RCC 7860 (cell line): ENCODE measurements at regions not wholly inside any gene's neighbourhood (a gene's known extent, or its start where the extent isn't known, plus 50 kb on each side); places are given as distances from the start of the nearest gene placed in this dataset.
"Not testable (repeated sequence)": the region's sequence is repeated elsewhere in the genome, so short reads cannot be mapped to it uniquely, and the experiment has no call there.

Experiments
- DNase-seq: peaks from one replicate; pipeline ENCODE4 v3.0.0-alpha.2; 2015; ENCODE audit warnings: low spot score
- FAIRE-seq: peaks from 2 replicates; lab custom pipeline; 2012; peaks lifted over from hg19 to GRCh38; lab: Jason Lieb, UNC

DNA sequence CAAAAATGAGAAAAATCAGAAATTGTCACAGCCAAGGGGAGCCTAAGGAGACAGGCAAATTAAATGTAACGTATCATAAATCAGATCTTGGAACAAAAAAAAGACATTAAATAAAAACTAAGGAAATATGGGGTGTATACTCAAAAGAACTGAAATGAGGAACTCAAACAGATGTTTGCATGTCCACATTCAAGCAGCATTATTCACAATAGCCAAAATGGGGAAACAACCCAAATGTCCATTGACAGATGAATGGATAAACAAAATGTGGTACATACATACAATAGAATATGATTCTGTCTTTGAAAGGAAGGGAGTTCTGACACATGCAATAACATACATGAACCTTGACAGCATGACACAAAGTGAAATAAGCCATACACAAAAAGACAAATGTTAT, 155.8 kb upstream of the KLF7 start:
- DNase-seq (no peak), FAIRE-seq (no peak)

DNA sequence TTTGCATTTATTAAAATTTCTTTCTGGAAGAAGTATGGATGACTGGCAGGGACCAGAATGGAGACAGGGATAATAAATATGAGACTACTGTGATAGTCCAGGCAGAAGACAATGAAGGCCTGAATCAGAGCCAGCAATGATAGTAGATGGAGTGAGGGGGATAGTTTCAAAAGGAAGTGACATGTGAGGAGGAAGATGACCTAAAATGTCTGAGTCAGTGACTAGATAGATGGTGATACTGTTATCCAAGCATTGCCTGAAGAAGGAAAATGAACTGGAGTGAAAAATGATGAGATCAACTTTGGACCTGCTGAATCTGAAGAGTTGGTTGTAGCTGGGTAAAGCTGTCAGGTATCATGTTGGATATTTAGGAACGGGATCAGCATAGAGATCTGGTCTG, 158.3 kb upstream of the KLF7 start:
- FAIRE-seq = no peak

GRCh38 chr2:207327513-207327912, 161.8 kb upstream of the KLF7 start:
- FAIRE-seq = no peak

More for the DNA sequence above, 158.3 kb upstream of the KLF7 start:
- DNase-seq = no peak

DNA sequence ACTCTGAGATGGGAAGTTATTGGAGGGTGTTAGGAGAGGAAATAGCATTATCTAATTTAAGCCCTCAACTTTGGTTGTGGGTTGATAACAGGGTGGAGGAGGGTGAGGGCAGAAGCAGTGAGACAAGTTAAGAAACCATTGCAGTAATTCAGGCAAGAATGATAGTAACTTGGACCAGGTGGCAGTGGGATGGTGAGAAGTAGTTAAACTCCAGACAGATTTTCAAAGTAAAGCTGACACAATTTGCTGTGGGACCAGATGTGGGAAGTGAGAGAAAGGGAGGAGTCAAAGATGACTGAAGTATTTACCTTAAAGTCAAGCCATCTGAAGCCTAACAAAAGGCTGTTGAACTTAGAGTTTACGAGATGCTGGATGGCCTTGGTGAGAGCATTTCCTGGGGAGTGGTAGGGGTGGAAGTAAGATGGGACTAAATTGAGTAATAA, 163.2 kb upstream of the KLF7 start:
- DNase-seq (no peak), FAIRE-seq (no peak)

More at GRCh38 chr2:207327513-207327912, 161.8 kb upstream of the KLF7 start:
- no peak for DNase-seq

- peak; percentile 96 for DNase-seq
- FAIRE-seq = peak; percentile 93
Measured at GRCh38 chr2:207330912-207331311, 165.2 kb upstream of the KLF7 start.

- no peak for FAIRE-seq
- DNase-seq = no peak
Measured at GRCh38 chr2:207331674-207332073, 165.9 kb upstream of the KLF7 start.

DNA sequence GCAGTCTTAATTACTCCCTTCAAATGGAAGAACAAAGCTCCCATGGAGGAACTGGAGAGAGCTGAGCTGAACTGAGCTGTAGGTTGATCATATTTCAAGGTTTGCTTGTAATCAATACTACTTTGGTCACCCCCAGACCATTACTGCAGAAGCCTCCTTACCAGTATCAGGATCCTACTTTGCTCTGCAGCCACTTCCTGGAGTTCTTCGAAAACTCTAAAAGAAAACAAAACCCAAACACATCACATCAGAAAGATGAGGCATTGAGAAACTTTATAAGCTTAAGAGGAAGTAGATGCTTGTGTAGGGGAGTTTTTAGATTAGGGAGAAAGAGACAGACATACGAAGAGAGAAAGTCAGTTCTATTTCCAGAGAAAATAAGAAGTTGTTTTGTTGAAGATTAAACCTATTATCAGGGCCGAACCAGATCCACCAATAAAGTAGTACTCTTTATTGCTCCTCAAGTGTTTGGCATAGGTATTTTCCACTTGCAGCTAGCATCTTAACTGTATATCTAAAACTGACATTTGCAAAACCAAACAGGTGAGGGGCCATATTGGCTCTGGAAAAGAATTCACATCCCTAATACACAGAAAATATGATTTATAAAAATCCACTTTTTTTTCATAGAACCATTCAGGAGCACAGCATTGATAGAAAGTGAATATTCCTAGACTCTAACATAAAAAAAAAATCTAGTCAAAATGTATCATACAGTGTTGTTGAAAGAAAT, 166.9 kb upstream of the KLF7 start:
- FAIRE-seq (no peak), DNase-seq (no peak)

- DNase-seq (peak; percentile 86), FAIRE-seq (peak; percentile 79)
Measured at GRCh38 chr2:207333599-207334300, 168.0 kb upstream of the KLF7 start.

DNA sequence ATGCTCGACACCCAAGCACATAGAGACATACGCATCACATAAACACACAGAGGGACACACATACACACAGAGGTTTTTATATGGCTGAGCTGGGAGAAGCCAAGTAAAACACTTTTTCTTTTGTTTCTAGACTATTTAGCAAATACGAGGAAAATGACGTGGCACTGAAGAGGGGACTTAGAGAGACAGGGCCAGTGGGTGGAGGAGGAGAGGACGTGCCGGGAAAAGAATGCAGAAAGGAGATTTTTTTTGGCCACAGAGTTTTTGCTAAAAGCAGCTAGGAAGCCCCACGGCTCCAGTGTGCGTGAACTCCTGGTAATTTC, 168.5 kb upstream of the KLF7 start:
- DNase-seq (no peak), FAIRE-seq (no peak)

GRCh38 chr2:207334624-207335371, 169.1 kb upstream of the KLF7 start:
- FAIRE-seq (peak; percentile 95), DNase-seq (peak; percentile 99)

- DNase-seq (peak; percentile 90), FAIRE-seq (peak; percentile 88)
Measured at GRCh38 chr2:207337234-207338219, 171.8 kb upstream of the KLF7 start.

DNA sequence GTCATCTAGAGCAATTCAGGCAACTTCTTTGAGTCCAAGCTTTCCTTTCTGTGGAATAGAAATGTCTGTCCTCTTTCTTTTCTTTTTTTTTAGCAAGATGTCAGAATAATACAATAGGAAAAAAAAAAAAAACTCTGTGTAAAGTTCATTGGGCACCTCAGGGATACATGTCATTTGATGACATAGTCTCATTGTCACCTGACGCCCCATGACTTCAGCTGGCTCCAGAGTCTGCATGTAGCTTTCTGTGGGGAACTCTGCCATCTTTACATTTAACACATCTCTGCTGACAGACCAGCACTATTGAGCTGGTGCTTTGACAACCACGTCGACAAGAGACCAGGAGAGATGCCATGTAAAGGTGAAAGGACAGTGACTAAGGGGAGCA, 172.5 kb upstream of the KLF7 start:
- DNase-seq (peak; percentile 44), FAIRE-seq (no peak)

DNA sequence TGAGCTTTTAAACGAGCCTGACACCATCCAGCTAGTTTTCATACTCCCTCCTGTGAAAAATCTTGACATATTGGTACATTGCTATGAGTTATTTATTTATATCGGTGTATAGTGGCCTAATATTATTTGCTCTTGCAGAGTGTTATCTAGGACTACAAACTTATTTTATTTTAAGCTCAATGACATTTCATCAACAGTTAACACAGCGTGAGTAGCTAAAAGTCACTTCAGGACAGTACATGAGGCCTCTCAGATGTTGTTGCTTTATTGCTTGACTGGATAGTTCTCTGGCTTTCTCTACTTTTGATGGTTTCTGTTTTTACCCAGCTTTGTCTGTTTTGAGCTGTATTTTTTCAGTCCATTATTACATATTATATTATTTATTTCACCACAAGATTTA, 172.9 kb upstream of the KLF7 start:
- FAIRE-seq (no peak), DNase-seq (no peak)

DNA sequence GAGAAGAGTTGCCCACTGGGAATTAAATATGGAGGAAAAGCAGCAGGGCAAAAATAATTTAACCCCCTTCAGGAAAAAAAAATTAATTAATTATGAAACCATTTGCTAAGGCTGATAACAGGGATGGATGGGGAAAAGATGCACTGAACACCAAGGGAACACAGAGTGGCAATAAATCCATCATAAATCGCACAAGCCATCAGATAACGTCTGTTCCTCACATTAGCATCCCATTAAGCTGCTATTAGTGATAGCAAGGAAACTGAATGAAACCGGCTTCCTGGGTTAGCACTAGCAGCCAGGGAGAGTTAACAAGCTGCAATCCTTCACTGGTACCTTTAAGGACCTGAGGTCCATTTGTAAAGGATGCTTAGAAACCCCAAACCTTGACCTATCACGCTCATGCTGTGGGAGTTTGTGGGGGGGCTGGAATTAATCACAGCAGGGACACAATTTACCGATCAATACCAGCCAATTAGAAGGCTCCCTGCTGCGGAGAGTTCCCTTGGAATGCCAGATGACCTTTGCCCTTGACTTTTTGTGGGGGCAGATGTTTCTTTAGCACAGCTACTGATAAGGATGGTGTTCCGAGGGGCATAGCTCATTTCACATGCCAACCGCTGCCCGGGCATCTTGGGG, 175.5 kb upstream of the KLF7 start:
- DNase-seq = no peak
- FAIRE-seq = no peak

DNA sequence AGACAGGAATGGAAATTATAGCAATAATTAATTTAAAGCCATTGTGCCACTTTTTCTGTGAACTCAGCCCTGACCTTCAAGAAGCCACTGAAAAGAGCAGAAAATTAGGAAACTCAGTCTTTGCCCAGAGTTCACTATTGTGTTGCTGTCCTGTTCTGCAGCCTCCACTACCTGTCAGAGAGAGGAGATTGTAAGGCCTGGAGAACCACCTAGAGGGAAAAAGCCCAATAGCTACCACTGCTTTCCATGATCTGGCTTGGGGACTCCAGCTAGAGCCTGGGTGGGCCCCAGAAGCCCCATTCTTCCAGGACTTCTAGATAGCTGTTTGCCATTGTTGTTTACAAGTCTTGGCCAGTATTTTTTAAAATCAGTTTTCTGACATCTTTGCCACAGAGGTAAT, 176.1 kb upstream of the KLF7 start:
- no peak for FAIRE-seq

DNA sequence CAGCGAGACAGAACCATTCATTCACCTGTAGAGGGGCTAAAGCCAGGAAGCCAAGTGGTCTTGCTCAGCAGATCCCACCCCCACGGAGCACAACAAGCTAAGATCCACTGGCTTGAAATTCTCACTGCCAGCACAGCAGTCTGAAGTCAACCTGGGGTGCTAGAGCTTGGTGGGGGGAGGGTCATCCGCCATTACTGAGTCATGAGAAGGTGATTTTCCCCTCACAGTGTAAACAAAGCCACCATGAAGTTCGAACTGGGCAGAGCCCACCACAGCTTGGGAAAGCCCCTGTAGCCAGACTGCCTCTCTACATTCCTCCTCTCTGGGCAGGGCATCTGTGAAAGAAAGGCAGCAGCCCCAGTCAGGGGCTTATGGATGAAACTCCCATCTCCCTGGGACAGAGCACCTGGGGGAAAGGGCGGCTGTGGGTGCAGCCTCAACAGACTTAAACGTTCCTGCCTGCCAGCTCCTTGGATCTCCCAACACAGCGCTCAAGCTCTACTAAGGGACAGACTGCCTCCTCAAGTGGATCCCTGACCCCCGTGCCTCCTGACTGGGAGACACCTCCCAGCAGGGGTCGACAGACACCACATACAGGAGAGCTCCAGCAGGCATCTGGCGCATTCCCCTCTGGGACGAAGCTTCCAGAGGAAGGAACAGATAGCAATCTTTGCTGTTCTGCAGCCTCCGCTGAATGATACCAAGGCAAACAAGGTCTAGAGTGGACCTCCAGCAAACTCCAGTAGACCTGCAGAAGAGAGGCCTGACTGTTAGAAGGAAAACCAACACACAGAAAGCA, 179.0 kb upstream of the KLF7 start:
- not testable (repeated sequence) for FAIRE-seq
- DNase-seq = peak; percentile 24

More for the DNA sequence above, 176.1 kb upstream of the KLF7 start:
- no peak for DNase-seq

- DNase-seq (no peak), FAIRE-seq (no peak)
Measured at GRCh38 chr2:207351171-207351570, 178.6 kb upstream of the CREB1 start.

- FAIRE-seq (no peak), DNase-seq (no peak)
Measured at GRCh38 chr2:207352978-207353671, 176.6 kb upstream of the CREB1 start.

- FAIRE-seq (no peak), DNase-seq (no peak)
Measured at GRCh38 chr2:207353836-207354235, 175.9 kb upstream of the CREB1 start.
